G401.6 (cell line): ENCODE measurements at regions not wholly inside any gene's neighbourhood (a gene's known extent, or its start where the extent isn't known, plus 50 kb on each side); places are given as distances from the start of the nearest gene placed in this dataset.

Experiments
- FAIRE-seq: peaks from 2 replicates; lab custom pipeline; 2012; peaks lifted over from hg19 to GRCh38; lab: Jason Lieb, UNC

DNA sequence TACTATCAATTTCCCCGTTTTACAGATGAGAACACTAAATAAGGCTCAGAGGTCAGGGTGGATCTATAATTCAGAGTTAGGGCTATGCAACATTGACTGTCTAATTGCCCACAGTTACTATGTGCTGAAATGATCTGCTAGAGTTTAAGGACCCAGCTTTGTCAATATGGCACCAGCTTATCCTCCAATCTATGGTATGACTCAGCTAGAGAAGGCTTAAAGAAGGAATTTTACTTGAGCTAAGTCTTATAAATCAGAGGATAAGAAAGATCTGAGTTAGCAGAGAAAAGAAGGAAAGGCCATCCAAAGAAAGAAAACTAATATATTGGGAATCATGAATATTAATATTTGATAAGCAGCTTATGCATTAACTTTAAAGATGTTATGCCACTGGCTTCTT lies 78.1 kb downstream of the ASB9 start:
- FAIRE-seq, result no peak

DNA sequence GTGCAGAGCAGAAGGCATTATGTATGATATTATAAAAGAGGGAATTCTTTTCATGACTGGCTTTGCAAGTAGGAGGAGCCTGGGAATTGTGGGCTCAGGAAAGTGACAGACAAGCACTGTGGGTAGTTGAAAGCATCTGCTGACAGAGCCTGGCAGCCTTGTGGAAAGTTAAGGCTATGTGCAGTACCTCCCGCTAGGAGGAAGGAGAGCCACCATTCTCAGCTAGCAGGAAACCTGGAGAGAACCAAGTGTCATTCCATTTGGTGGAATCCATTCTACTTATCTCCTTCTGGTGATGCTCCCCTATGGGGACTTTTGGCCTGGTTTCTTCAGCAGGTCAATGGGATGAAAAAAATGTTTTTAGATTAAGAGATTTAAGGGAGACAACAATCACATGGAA lies 81.8 kb downstream of the ASB9 start:
- no peak for FAIRE-seq

DNA sequence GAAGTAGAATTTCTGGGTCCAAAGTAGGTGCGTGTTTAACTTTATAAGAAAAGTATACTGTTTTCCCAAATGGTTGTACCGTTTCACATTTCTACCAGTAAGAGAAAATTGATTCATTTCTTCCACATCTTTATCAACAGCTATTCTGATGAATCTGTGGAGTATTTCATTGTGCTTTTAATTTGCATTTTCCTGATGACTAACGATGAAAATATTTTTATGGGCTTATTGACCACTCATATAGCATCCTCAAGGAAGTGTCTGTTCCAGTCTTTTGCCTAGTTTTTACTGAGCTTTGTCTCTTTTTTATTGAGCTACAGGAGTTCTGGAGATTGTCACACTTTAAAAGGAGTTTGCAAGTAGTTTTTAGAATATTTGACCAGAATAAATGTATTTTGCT lies 92.6 kb downstream of the ASB9 start:
- no peak for FAIRE-seq

DNA sequence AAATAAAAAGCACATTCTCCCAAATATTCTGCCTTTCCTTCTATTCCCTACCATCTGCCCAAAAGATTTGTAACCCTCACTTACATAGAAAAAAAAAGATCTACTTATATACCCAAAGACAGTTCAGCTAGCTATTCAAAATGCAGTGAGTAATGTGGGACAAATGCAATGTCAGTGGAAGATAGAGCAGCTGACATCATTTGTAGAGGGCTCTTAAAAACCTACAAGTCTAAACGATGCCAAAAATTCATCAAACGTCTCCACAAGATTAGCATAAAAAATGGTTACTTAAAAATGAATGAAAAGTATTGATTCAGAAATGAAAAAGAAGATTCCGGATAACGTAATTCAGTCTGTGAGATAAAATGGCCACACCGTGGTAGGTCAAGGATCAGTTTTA lies 96.5 kb downstream of the ASB9 start:
- no peak for FAIRE-seq

DNA sequence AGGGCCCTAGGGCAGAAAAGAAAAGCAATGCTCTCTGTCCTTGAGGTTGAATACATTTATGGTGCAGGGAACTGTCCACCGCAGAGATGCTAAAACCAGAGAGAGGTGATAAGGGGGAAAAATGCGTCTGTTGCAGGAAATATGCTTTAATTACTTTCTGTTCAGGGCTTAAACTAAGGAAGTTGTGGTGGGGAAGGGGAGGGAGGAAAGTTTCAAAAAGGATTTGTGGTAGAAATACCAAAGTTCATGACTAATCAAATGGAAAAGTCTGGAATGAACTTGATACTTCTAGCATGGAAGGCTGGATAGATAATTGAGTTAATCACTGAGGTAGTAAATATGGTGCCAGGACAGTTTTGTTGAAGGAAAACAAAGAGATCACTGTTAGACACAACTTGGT lies 99.0 kb downstream of the ASB9 start:
- no peak for FAIRE-seq

DNA sequence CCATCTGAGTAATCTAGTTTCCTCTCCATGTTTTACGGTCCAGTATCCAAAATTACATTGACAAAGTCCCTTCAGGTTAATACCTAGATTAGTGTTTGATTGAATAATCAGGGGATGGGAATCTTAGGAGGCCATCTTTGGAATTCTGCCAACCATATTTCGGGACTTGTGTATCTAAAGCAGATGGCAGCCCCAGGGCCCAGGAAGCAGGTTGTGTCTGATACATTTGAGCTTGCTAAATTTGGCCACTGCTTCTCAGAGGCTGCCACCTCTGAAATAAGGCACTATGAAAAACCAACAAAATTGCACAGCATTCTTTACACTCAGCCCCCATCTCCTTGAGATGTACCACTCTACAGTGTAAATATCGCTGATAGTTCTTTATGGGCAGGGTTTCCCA lies 102.1 kb downstream of the ASB9 start:
- no peak for FAIRE-seq

DNA sequence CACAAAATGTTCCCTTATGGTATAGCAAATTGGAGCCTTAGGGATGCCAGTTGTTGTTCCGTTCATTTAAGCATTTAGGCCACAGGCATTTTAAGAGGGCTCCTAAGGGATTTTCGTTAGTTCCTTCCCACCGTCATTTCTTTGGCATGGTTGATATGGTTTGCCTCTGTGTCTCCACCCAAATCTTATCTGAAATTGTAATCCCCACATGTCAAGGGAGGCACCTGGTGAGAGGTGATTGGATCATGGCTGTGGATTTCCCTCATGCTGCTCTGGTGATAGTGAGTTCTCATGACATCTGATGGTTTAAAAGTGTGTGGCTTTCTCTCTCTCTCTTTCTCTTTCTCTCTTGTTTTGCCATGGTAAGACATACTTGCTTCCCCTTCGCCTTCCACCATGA lies 104.1 kb downstream of the ASB9 start:
- no peak for FAIRE-seq

DNA sequence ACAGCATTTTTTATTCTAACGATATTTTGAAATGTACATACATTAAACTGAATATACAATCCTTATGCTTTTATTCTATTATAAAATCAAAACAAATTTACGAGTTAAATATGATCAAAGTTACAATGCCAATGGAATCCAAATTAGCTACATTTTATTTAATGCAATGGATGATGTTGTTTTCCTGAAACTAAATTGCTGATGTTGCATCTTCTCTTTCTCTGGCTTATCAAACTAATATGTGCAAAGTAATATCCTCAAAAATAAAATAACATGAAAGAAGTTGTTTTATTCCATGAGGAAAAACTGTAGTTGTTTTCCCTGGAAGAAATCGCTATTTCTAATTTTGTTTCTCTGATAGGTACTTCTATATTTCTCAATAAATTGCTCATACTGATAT lies 106.8 kb downstream of the ASB9 start:
- peak; percentile 37 for FAIRE-seq

DNA sequence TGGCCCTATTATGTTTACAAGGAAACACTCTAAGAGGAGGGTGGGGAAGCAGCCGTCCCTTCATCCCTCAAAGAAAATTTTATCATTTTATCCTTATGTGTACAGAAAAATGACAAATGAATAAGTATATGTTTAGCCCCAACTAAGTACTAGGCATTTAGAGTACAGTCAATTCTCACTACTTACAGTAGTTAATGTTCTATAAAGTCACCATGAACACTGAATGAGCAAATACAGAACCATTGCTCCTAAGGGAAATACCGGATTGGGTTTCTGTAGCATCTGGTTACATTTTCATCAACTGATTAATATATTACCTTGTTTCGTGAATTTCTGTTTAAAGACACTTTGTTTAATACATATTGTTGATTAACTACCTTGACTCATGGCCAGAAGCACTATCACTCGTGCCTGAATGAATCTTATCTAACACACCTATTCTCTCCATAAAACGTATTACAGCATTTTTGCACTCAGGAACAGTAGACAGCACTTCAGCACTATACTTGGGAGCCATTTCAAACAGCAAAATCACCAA lies 109.3 kb downstream of the ASB9 start:
- FAIRE-seq, result no peak

DNA sequence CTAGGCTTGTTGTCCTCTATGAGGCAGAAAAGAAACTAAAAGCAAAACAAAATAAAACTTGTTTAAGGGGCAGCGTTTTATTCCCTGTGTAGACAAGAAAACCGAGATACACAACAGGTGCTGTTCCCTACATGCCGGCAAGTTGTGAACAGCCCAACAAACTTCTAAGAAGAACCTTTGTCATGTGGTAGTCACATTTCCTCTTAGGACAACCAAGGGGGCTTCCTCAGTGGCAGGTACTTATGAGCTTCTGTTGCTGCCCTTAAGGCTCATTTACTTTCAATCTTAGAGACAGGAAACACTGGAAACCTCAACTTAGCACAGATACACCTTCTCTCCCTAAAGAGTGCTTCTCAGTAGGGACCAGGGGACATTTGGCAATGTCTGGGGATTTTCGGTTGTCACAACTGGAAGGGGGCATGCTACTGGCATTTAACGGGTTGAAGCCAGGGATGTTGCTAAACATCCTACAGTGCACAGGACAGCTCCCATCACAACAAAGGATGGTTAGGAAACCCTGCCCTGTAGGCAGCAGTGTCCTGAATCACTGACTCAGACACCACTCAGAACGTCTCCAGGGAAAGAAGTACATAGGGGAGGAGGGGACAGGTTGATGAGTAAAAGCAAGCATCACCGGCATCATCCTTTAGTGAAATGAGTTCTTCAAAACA lies 111.0 kb downstream of the ASB9 start:
- FAIRE-seq, result no peak

DNA sequence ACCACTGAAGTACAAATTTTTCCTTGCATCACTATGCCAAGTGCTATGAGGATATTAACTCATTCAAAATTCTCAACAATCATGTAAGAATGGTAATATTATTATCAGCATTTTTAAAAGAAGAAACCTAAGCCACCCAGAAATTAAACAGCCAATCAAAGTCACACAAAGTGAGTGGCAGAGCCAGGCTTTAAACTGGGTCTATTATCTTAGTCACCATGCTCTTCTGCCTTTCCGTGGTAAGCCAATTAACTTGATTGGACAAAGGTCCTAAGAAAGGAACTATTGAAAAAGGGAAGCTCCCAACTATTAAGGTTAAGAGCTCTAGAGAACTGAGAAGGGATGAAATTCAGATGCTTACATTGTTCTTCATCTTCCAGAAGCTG lies 111.5 kb downstream of the ASB9 start:
- no peak for FAIRE-seq

DNA sequence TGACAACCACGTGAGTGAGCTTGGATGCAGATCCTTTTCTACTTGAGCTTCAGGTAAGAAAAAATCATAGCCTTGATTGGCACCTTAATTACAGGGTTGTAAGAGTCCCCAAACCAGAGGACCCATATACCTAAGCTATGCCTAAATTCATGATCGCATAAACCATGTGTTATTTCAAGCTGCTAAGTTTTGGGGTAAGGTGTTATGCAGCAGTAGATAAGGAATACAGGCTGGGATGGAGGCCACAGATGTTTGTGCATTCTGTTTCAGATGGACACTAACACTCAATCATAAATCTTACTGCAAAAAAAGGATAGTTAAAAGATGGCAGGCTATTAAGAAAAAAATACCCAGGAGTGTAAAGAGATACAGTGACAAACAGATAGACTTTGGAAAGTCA lies 112.3 kb downstream of the ASB9 start:
- no peak for FAIRE-seq

DNA sequence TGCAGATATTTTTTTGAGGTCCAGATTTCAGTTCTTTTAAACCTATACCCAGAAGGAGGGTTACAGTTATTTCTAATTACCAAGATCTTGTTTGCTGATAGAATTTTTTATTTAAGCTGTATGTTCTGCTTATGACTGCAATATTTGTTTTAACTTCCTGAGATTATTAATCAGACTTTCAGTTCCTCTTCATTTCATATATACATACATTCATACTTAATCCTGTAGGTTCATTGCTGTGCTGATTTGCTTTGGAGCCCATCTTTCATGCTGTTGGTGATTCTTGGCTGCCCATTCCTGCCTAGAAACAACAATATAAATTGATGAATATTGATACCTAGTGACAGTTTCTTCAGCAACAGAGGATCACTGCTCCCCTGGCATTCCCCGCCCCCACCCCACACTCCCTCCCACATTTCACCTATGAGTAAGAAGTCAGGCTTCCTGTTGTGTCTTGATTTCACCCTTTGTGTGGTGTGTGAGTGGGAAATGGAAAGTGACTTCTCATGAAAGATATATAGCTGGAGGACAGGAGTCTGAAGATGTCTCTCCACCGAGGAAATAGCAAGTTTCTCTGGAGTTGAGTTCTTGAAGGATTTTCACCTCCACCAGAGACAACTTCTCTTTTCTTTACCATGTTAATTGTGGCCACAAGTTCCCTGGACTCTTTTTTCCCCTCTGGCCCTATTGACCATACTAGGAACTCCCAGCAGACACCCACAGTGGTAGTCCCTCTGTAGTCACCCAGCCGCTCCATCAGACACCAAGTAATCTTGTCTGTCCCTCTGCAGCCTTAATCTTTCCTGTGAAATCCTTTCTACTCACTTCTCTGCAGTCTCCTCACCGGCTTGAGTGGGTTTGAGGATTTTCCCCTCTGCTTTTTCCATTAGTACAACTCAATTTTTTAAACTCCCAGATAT lies 118.4 kb downstream of the ASB9 start:
- no peak for FAIRE-seq

DNA sequence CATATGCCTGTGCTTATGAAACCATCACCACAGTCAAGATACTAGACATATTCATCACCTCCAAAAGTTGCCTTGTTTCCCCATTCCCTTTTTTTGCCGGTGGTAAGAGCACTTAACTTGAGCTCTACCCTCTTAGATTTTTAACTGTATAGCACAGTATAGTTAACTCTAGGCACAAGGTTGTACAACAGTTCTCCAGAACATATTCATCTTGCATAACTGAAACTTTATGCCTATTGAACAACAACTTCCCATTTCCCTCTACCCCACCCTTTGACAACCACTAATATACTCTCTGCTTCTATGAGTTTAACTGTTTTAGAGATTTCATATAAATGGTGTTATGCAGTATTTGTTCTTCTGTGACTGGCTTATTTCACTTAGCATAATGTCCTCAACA lies 119.3 kb downstream of the ASB9 start:
- FAIRE-seq, result no peak

DNA sequence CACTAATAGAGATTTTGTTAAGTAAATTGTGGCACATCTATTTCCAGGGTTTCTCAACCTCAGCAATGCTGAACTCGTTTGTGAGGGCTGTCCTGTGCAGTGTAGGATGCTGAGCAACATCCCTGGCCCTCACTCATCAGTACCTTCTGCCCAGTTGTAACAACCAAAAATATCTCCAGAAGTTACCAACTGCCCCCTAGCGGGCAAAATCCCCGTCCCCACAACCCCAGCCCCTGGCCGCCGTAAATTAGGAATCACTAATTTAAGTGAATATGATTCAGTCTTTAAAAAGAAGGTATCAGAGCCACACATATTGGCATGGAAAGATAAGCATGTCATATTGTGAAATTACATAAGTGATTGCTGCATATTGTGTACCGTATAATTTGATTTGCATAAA lies 123.4 kb downstream of the ASB9 start:
- FAIRE-seq, result no peak

DNA sequence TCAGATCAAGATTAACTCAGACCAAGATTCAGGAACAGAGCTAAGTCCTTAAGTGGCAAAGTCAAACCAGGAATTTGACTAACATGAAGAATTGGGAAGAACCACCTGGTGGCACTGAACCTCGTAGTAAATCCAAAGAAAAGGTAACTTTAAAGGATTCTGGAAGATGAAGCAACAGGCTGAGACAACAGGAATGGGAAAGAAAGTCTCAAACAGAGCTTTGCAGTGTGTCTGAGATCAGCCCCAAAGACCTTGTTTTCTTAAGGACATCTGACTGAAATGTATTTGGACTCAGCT lies 126.1 kb downstream of the ASB9 start:
- no peak for FAIRE-seq

DNA sequence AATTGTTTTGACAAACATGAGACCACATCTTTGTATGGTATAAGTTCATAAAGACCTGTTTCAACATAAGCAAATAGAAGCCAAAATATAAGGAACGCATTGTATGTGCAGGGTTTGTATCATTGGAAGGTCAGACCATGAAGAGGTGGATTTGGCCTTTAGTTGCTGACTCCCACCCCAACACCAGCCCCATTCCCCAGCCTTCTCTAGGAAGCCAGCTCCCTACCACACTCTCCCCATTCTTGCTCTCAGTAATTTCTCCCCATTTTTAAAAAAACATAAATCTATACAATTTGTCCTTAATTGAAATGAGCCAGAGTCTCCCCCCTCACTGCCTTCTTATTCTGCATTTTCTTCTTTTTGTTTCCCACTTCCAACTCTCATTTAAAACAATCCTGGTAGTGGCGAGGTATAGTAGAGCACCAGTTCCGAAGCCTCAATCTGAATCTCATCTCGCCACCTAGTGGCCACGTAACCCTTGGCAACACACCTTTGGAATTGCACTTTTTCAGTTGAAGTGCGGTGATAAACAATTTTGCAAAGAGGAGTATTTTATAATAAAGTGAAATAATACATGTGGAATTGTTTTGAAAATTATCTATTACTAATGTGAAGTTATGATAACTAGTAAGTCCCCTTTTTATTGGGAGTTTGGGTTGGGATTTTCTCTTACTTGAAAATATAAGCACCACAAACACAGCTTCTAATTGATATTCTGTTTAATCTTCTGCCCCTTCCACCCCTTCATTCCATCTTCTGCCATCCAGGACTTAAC lies 126.6 kb downstream of the ASB9 start:
- FAIRE-seq, result peak; percentile 94

DNA sequence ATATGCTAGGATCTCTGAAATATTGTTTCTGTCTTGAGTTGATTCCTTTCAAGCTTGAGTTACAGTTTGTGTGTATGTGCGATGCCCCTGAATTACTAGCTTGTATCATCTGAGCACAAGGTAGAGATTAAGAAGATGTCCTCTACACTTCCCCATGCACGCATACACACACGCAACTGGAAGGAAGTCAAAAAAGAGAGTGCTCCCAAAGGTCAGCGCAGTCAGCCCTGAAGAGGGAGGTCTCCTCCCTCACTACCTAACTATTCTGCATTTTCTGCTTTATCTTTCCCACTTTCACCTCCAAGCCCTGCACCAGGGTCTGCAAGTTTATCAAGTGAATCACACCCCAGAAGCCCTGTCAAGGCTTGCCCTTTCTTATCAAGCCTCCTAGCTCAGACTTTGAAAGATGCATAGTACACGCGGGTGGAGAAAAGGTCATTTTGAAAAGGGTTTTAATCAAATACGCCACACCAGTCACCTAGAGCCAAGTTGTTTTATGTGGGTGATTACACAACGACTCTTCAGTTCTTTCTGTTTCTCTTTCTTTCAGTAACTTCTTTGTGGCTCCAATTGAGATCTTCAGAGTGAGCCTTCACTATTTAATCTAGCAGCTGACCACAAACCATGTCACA lies 127.7 kb downstream of the ASB9 start:
- no peak for FAIRE-seq

DNA sequence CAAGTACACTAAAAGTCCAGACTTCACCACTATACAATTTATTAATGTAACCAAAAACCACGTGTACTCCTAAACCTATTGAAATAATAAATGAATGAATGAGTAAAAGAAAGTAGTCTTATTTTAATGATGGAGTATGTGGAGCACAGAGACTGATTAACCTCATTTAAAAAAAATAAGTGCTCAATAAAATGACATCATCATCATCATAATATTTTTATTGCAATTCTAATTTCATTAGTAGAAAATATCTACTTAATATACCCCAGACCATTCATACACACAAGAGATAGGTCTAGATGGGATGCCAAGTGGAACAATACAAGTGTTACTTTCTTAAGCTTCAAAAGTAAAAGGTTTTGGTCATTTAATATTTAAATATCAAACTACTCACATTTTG lies 133.1 kb downstream of the ASB9 start:
- no peak for FAIRE-seq

DNA sequence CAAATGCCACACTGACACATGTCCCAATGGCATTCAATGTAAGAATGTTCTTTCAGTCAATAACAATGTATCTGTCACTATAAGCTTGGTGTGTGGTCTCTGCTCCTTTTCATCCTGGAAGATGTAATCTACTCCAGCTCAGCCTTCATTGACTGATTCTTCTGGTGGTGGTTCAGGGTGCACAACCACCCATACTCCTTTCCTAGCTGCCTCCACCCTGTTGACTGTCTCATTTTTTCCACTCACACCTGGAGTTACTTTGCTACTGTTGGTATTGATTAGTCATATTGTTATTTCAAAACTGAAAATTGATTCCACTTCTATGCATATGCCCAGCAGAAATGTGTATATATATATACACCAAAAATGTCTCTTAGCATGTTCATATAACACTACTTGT lies 140.5 kb downstream of the ASB9 start:
- no peak for FAIRE-seq

DNA sequence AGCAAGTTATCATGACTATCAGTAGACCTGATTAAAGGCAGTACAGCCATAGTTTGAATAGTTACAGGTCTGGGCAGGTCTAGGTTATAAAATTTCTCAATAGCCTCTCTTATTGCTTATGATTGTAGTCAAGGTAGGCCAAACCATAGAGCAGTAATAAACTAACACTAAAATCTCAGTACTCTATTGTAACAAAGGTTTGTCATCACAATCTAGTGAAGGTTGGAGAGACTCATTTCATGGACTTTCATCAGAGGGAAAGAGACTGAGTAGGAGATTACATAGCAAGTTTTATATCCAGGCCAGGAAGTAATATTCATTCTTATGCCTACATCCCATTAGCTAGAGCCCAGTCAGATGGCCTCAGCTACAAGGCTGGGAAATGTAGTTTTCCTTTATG lies 141.0 kb downstream of the ASB9 start:
- no peak for FAIRE-seq

DNA sequence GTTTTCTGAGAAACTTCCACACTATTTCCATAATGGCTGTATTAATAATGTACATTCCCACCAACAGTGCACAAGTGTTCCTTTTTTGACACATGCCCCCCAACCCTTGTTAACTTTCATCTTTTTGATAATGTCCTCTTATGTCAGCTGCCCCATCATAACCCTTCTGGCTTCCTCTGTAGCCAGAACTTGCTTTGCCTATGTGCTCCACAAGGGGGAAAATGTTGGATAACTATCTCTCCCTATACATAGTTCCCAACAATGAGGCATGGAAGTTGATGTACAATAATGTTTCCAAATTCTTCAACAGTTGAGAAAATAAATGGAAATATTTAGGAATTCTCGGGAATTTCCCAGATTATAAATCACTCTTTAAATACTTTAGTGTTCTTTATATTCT lies 142.9 kb downstream of the ASB9 start:
- FAIRE-seq, result no peak

DNA sequence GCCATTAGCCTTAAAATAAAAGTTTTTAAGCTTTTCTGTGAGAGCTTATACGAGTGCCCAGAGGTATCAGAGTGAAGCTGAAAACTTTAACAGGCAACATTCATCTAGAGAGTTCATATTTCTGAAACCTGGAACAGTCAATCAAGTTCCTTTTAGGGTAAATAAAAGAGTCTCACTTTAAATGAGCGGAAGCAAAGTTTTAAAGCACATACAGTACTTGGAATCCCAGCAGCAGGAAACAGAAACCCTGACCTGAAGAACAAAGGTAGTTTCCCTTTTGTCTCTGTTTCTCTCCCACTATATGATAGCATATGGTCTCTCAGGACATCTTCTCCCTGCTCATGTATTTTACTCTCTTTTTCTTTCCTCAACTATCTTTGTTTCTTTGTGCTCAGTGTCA lies 153.0 kb downstream of the ASB9 start:
- no peak for FAIRE-seq
